GM23338 (cell line): ENCODE measurements at regions not wholly inside any gene's neighbourhood (a gene's known extent, or its start where the extent isn't known, plus 50 kb on each side); places are given as distances from the start of the nearest gene placed in this dataset.

ENCODE experiments used
- ATAC-seq: fragments of 200-7000 bp; cut with Tn5 transposase; 3 replicates; pipeline ENCODE4 v1.9.1; 2020
- DNase-seq: peaks from one replicate; pipeline ENCODE4 v3.0.0-alpha.2; 2015; ENCODE audit warnings: low spot score
- H2AFZ ChIP-seq: fragments of 200-600 bp; sonication (generic); 2 replicates; pipeline ENCODE4 v1.8.0; 2016; ENCODE audit warnings: antibody characterized with exemption, mild to moderate bottlenecking, moderate library complexity
- H3F3A ChIP-seq: fragments of 200-600 bp; sonication (generic); replicated peaks from 2 replicates; pipeline ENCODE4 v1.8.0; 2017; ENCODE audit warnings: antibody characterized with exemption, mixed run types, low read depth
- H3K27ac ChIP-seq: fragments of 200-600 bp; sonication (generic); 2 replicates; pipeline ENCODE4 v1.6.1; 2016; ENCODE audit warnings: low read depth
- H3K27me3 ChIP-seq: fragments of 200-600 bp; sonication (generic); 2 replicates; pipeline ENCODE4 v1.8.0; 2016; ENCODE audit warnings: mild to moderate bottlenecking, mixed run types, moderate library complexity; ENCODE audit not compliant: insufficient read depth
- H3K36me3 ChIP-seq: fragments of 200-600 bp; sonication (generic); 2 replicates; pipeline ENCODE4 v1.8.0; 2016; ENCODE audit warnings: mild to moderate bottlenecking; ENCODE audit not compliant: insufficient read depth
- H3K4me1 ChIP-seq: fragments of 200-600 bp; sonication (generic); 2 replicates; pipeline ENCODE4 v1.8.0; 2016; ENCODE audit warnings: mild to moderate bottlenecking, moderate library complexity; ENCODE audit not compliant: insufficient read depth
- H3K4me2 ChIP-seq: fragments of 200-600 bp; sonication (generic); 2 replicates; pipeline ENCODE4 v1.7.1; 2017; ENCODE audit warnings: mixed run types
- H3K4me3 ChIP-seq: fragments of 200-600 bp; sonication (generic); 2 replicates; pipeline ENCODE4 v1.6.1; 2016; ENCODE audit warnings: mixed run types
- H3K79me2 ChIP-seq: fragments of 200-600 bp; sonication (generic); replicated peaks from 2 replicates; pipeline ENCODE4 v1.8.0; 2017; ENCODE audit warnings: mild to moderate bottlenecking; ENCODE audit not compliant: insufficient read depth
- H3K9me2 ChIP-seq: fragments of 200-600 bp; sonication (generic); 2 replicates; pipeline ENCODE4 v1.8.0; 2017; ENCODE audit not compliant: insufficient read depth
- H4K20me1 ChIP-seq: fragments of 200-600 bp; sonication (generic); replicated peaks from 2 replicates; pipeline ENCODE4 v1.8.0; 2017; ENCODE audit warnings: mild to moderate bottlenecking; ENCODE audit not compliant: insufficient read depth
- H3K27ac Mint-ChIP-seq: 2 replicates; pipeline ENCODE4 v1.8.0; 2020; ENCODE audit warnings: inconsistent platforms, mild to moderate bottlenecking, moderate library complexity, mixed read lengths
- H3K27me3 Mint-ChIP-seq: 3 replicates; pipeline ENCODE4 v1.8.0; 2022; ENCODE audit warnings: low read depth, mild to moderate bottlenecking, moderate library complexity, mixed read lengths, inconsistent platforms; ENCODE audit not compliant: insufficient read depth, poor library complexity
- H3K36me3 Mint-ChIP-seq: 3 replicates; pipeline ENCODE4 v1.8.0; 2021; ENCODE audit warnings: low read depth, mild to moderate bottlenecking, inconsistent platforms, moderate library complexity, mixed read lengths
- H3K4me1 Mint-ChIP-seq: 3 replicates; pipeline ENCODE4 v1.8.0; 2020; ENCODE audit warnings: mild to moderate bottlenecking, inconsistent platforms, mixed read lengths
- H3K4me3 Mint-ChIP-seq: 3 replicates; pipeline ENCODE4 v1.8.0; 2021; ENCODE audit warnings: moderate library complexity, mild to moderate bottlenecking, inconsistent platforms, mixed read lengths
- H3K9me3 Mint-ChIP-seq: 3 replicates; pipeline ENCODE4 v1.8.0; 2020; ENCODE audit warnings: moderate library complexity, mild to moderate bottlenecking, inconsistent platforms, mixed read lengths
- CREB1 ChIP-seq: fragments of 250-450 bp; sonication (Bioruptor Pico); IDR thresholded peaks from 2 replicates; pipeline ENCODE4 v1.5.0; 2020; ENCODE audit warnings: low read depth, mild to moderate bottlenecking, moderate library complexity
- CTCF ChIP-seq, 2 experiments: fragments of 200-600 bp in 1 of 2; sonication (generic) in 1 of 2; conservative IDR thresholded peaks; 2 replicates each; pipeline versions ENCODE4 v1.5.1 to v1.6.1; 2016 to 2017; ENCODE audit warnings: antibody characterized with exemption in 2 of 2, low read depth in 2 of 2, mild to moderate bottlenecking in 2 of 2, moderate library complexity in 1 of 2
- ETS1 ChIP-seq: IDR thresholded peaks from 2 replicates; pipeline ENCODE4 v1.6.1; 2016; ENCODE audit warnings: antibody characterized with exemption
- EZH2 ChIP-seq: fragments of 200-600 bp; sonication (generic); IDR thresholded peaks from one replicate; pipeline ENCODE4 v1.8.0; 2017; ENCODE audit warnings: antibody characterized with exemption, mild to moderate bottlenecking, low read depth; ENCODE audit not compliant: unreplicated experiment
- EZH2phosphoT487 ChIP-seq: fragments of 200-600 bp; sonication (generic); IDR thresholded peaks from one replicate; pipeline ENCODE4 v1.8.1; 2018; ENCODE audit warnings: antibody characterized with exemption; ENCODE audit not compliant: unreplicated experiment
- JUNB ChIP-seq: IDR thresholded peaks from one replicate; pipeline ENCODE4 v1.6.1; 2016; ENCODE audit warnings: antibody characterized with exemption; ENCODE audit not compliant: unreplicated experiment
- NANOG ChIP-seq: IDR thresholded peaks from 2 replicates; pipeline ENCODE4 v1.6.1; 2016; ENCODE audit warnings: antibody characterized with exemption, borderline replicate concordance
- POLR2AphosphoS5 ChIP-seq: IDR thresholded peaks from 2 replicates; pipeline ENCODE4 v1.6.1; 2016; ENCODE audit warnings: antibody characterized with exemption, low read depth
- REST ChIP-seq: IDR thresholded peaks from one replicate; pipeline ENCODE4 v1.6.1; 2018; ENCODE audit warnings: antibody characterized with exemption; ENCODE audit not compliant: unreplicated experiment
- STAT1 ChIP-seq: IDR thresholded peaks from one replicate; pipeline ENCODE4 v1.6.1; 2016; ENCODE audit warnings: antibody characterized with exemption; ENCODE audit not compliant: unreplicated experiment
- ZNF114 ChIP-seq: fragments of 250-450 bp; sonication (Bioruptor Pico); IDR thresholded peaks from 2 replicates; pipeline ENCODE4 v1.5.0; 2020; ENCODE audit warnings: mild to moderate bottlenecking, moderate library complexity
- ZNF331 ChIP-seq: fragments of 250-450 bp; sonication (Bioruptor Pico); IDR thresholded peaks from 2 replicates; pipeline ENCODE4 v1.5.0; 2020; ENCODE audit warnings: low read depth, mild to moderate bottlenecking, moderate library complexity
- ZNF462 ChIP-seq: fragments of 250-450 bp; sonication (Bioruptor Pico); IDR thresholded peaks from 2 replicates; pipeline ENCODE4 v1.5.0; 2020; ENCODE audit warnings: mild to moderate bottlenecking, moderate library complexity

GRCh38 chr2:9770006-9770307 lies 73.3 kb upstream of the TAF1B start:
- Histone ChIP-seq H3K4me2 (0 out of 2 replicates have a peak overlapping the region, but pooled peaks have one; percentile 51), H3F3A (no peaks in the 10 kb centered on the region)
- no peak for ATAC-seq

More at GRCh38 chr2:9770006-9770307, 73.3 kb upstream of the TAF1B start:
- Histone ChIP-seq H2AFZ (peak overlapping the region; percentile 93), H3K27ac (no peak overlapping the region), H3K36me3 (no peaks in the 10 kb centered on the region), H4K20me1 (no peaks in the 10 kb centered on the region), H3K4me3 (no peak overlapping the region), H3K79me2 (no peaks in the 10 kb centered on the region), H3K27me3 (no peaks in the 10 kb centered on the region), H3K9me2 (no peaks in the 10 kb centered on the region), H3K4me1 (peaks cover 19% of the 10 kb centered on the region; the same call in 1 of the 2 replicates)
- no peaks in the 10 kb centered on the region; the same call in 2 of the 3 replicates for H3K36me3 Mint-ChIP-seq
- DNase-seq: no peak
- peaks cover 57% of the 10 kb centered on the region for H3K4me1 Mint-ChIP-seq
- no peak overlapping the region for H3K27ac Mint-ChIP-seq
- H3K9me3 Mint-ChIP-seq: no peaks in the 10 kb centered on the region; the same call in 2 of the 3 replicates
- TF ChIP-seq CREB1 (CRISPR knock-in tag) (no peak), ETS1 (no peak), NANOG (no peak), JUNB (no peak), ZNF462 (CRISPR knock-in tag) (no peak), EZH2 (no peak), EZH2phosphoT487 (no peak), CTCF (conservative IDR thresholded peaks at IDR 0.05; ENCODE audit: low read depth in 2 of 2) (no peak), ZNF114 (no peak), STAT1 (no peak), ZNF331 (CRISPR knock-in tag) (no peak), POLR2AphosphoS5 (no peak), REST (no peak)
- H3K27me3 Mint-ChIP-seq: peaks cover 24% of the 10 kb centered on the region
- peak overlapping the region; percentile 34; the same call in 1 of the 3 replicates for H3K4me3 Mint-ChIP-seq
